Epithelial cell of proximal tubule (primary cell): ENCODE measurements at regions not wholly inside any gene's neighbourhood (a gene's known extent, or its start where the extent isn't known, plus 50 kb on each side); places are given as distances from the start of the nearest gene placed in this dataset.
A peak's percentile ranks its signal among the peaks of the same experiment; 100 is the strongest.

Experiments used
- DNase-seq: peaks from one replicate; pipeline ENCODE4 v3.0.0-alpha.2; 2011; ENCODE audit warnings: low read depth
- H3K4me3 ChIP-seq: 2 replicates; pipeline ENCODE4 v1.5.1; 2011; ENCODE audit warnings: low read depth, mild to moderate bottlenecking, low read length
- TF ChIP-seq, protein P1 (sequence below): conservative IDR thresholded peaks from 2 replicates; pipeline ENCODE4 v1.5.1; 2012; ENCODE audit warnings: low read depth, mild to moderate bottlenecking, low read length

DNA sequence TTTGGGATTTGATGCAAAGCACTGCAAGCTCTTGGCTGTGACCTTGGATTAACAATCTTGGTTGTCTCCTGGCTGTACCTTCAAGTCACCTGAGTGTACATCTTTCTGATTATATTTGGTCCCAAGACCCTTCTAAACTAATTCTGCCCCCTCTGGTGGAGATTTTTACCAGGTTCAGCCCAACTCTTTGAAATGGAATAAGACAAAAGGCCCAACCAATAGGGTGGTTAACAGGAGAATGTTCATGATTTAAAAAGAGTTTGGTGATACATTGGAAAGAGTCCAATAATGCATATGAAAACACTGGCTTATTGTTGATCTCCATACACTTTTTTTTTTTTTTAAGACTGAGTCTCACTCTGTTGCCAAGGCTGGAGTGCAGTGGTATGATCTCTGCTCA lies 77.5 kb upstream of the CD83 start:
- TF ChIP-seq, protein P1, sequence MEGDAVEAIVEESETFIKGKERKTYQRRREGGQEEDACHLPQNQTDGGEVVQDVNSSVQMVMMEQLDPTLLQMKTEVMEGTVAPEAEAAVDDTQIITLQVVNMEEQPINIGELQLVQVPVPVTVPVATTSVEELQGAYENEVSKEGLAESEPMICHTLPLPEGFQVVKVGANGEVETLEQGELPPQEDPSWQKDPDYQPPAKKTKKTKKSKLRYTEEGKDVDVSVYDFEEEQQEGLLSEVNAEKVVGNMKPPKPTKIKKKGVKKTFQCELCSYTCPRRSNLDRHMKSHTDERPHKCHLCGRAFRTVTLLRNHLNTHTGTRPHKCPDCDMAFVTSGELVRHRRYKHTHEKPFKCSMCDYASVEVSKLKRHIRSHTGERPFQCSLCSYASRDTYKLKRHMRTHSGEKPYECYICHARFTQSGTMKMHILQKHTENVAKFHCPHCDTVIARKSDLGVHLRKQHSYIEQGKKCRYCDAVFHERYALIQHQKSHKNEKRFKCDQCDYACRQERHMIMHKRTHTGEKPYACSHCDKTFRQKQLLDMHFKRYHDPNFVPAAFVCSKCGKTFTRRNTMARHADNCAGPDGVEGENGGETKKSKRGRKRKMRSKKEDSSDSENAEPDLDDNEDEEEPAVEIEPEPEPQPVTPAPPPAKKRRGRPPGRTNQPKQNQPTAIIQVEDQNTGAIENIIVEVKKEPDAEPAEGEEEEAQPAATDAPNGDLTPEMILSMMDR = peak; percentile 24
- H3K4me3 ChIP-seq = no peak overlapping the region
- no peak for DNase-seq

DNA sequence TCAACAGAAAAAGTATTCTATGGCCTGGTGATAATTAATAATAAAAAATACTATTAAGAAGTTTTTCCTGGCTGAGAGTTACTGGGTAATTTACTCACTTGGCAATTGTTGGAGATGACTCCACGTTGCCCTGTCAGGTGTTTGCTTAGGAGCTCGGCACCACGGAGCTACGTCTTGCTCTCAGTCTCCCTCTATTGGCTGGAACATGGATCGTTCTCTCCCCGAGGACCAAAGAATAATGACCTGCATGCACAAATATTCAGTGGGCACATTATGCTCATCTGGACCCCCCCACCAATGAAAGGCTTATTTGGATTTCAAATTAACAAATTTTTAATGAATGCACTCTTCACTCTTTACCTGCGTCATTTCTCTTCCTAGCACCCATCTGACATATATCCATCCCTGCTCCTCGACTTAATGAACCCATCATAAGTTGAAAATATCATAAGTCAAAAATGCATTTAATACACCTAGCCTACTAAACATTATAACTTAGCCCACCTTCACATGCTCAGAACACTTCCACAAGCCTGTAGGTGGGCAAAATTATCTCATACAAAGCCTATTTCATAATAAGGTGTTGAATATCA lies 71.0 kb upstream of the CD83 start:
- no peak overlapping the region for H3K4me3 ChIP-seq
- no peak for DNase-seq
- TF ChIP-seq, protein P1 = peak; percentile 88

DNA sequence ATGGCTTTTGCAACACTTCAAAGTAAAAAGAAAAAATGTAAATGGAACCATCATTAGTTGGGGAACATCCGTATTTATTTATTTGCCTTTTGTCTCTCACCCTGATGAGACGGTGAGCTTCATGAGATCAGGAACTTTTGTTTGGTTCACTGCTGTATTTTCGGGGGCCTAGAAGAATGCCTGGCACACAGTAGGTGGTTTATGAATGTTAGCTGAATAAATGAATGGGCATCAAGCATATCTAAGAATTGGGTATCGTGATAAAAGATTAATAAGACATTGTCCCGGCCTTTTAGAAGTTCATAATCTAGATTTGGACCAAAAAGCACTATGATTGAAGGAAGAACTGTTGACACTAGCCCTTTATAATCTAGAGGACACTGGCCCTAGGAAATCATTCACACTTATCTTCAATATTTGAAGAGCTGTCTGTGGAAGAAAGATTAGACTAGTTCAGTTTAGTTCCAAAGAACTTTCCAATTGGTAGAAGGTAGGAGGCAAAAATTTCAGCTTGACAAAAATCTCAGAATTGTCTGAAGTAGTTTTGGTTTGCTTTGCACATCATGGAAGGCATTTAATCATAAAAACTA lies 70.3 kb upstream of the CD83 start:
- no peak overlapping the region for H3K4me3 ChIP-seq
- TF ChIP-seq, protein P1 = no peak
- DNase-seq = no peak

DNA sequence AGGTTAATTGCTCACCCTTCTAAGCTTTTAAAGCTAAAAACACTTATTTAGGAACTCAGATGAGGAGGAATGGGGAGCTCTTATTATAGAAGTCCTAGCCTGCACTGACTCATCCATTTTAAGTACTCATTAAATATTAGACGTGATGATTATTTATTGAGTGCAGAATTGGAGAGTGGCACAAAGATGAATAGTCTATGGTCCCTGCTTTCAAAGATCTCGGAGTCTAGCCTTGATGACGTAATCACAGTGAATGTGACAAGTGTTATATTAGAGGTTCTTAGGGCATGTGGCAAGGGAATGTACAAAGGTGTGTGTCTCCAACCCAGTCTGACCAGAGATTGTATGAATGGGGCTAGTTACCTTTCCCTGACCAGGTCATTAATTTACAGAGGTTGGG lies 68.7 kb upstream of the CD83 start:
- H3K4me3 ChIP-seq = no peak overlapping the region
- TF ChIP-seq, protein P1 = no peak
- no peak for DNase-seq

DNA sequence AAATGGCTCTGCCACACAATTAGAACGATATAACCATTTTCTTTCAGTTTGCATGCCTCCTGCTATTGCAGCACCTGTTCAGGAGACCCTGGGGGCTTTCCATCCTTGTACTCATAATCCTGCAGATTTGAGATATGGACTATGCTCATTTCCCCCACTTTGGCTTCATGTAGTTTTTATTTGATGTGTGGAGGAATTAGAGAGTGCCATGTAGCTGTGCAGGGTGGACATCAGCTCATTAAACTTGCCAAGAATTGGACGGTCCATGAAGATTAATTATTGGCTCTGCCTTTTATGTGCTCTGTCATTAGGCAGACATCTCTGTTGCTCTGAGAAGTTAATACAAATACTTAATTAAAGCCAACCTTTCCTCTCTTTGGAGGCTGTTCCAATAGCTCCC lies 66.2 kb upstream of the CD83 start:
- no peak overlapping the region for H3K4me3 ChIP-seq
- TF ChIP-seq, protein P1 = no peak
- DNase-seq = no peak

DNA sequence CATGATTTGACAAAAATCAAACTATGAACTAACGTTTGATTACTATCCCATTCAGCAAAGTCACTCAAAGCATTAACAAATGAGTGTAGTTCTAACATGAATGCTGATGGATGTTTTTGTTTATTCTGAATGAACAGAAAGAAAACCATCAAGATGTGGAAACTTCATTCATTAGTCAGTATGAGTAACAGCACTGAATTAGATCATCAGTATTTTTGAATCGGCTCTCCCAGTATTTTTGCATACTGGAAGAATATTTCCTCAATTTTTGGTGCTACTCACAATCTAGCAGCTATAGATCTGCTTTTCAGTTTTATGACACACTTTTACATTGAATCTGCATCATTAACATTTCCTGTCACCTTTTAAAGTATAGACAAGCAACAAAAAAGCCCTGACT lies 63.8 kb upstream of the CD83 start:
- DNase-seq = no peak
- H3K4me3 ChIP-seq = no peak overlapping the region
- TF ChIP-seq, protein P1 = no peak

DNA sequence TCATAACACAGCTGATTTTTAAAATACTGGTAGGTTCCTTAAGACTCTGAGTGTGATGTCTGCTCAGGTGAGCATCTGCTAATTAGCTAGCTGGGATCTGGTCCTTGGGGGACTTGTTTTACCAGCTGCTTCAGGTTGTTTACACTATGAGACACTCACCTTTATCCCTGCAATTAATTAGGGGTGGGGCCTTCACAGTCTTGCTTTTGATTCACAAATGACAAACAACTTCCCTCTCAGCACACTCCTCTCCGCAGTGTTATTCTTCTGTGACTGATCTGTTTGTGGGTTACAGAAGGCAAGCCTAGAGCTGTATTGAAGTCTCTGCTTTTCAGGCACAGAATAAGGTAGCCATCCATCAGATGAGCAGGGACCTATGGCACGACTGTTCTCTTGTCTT lies 62.0 kb upstream of the CD83 start:
- TF ChIP-seq, protein P1 = no peak
- no peak for DNase-seq

More for the DNA sequence above, 62.0 kb upstream of the CD83 start:
- H3K4me3 ChIP-seq = no peak overlapping the region
